Activated CD8-positive, alpha-beta T cell treated with anti-CD3 and anti-CD28 coated beads, Interleukin-2, amount 10 ng/mL, durations not matched to agents 7 days and 5 days (primary cell): ENCODE measurements at regions not wholly inside any gene's neighbourhood (a gene's known extent, or its start where the extent isn't known, plus 50 kb on each side); places are given as distances from the start of the nearest gene placed in this dataset.
"Not testable (repeated sequence)": the region's sequence is repeated elsewhere in the genome, so short reads cannot be mapped to it uniquely, and the experiment has no call there.

Experiments used
- ATAC-seq: fragments of 150-1000 bp; cut with Tn5 transposase; one replicate; pipeline ENCODE4 v1.10.0; 2021; ENCODE audit warnings: moderate library complexity
- CTCF ChIA-PET: fragments of 350-600 bp; sonication (Branson Sonifier 250); formaldehyde crosslinking; loops from one replicate; lab custom pipeline; 2021; ENCODE audit warnings: antibody characterized with exemption; lab: Charles Lee
- POLR2A ChIA-PET: fragments of 350-600 bp; sonication (Branson Sonifier 250); formaldehyde crosslinking; loops from one replicate; lab custom pipeline; 2021; ENCODE audit warnings: antibody characterized with exemption; lab: Charles Lee
- DNase-seq: peaks from one replicate; pipeline ENCODE4 v3.0.0-alpha.2; 2020
- H3K27ac Mint-ChIP-seq: one replicate; pipeline ENCODE4 v1.8.0; 2021; ENCODE audit warnings: mild to moderate bottlenecking, mixed read lengths
- H3K27me3 Mint-ChIP-seq: one replicate; pipeline ENCODE4 v1.8.0; 2021; ENCODE audit warnings: low read depth, mixed read lengths
- H3K36me3 Mint-ChIP-seq: one replicate; pipeline ENCODE4 v1.8.0; 2021; ENCODE audit warnings: low read depth, mixed read lengths
- H3K4me1 Mint-ChIP-seq: one replicate; pipeline ENCODE4 v1.8.0; 2021; ENCODE audit warnings: low read depth, mixed read lengths
- H3K4me3 Mint-ChIP-seq: one replicate; pipeline ENCODE4 v1.8.0; 2021; ENCODE audit warnings: mild to moderate bottlenecking, mixed read lengths
- H3K9me3 Mint-ChIP-seq: one replicate; pipeline ENCODE4 v1.8.0; 2022; ENCODE audit warnings: mixed read lengths; ENCODE audit not compliant: insufficient read depth

DNA sequence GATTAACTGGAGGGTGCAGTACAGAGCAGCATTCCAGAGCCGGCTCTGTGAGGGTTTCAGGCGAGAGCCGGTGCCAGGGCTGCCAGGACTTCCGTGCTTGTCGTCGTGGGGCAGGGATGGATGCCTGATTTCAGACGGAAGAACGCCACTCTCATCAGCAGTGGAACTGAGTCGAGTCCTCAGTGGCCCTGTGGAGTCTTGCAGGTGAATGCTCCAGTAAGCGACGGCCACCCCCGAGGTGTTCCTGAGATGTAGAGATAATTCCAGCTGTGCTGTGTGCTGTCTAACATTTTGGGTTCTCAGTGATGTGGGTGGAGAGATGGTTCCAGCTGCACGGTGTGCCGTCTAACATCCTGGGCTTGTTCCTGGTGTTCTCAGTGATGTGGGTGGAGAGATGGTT lies 103.1 kb upstream of the ALKAL2 start:
- Mint-ChIP-seq H3K9me3 (no peaks in the 10 kb centered on the region), H3K27me3 (peaks cover 4% of the 10 kb centered on the region), H3K4me3 (no peak overlapping the region), H3K4me1 (peaks cover 24% of the 10 kb centered on the region), H3K27ac (no peak overlapping the region), H3K36me3 (no peaks in the 10 kb centered on the region)
- DNase-seq (no peak), ATAC-seq (no peak)
- POLR2A ChIA-PET = no interaction called here
- CTCF ChIA-PET = no interaction called here

DNA sequence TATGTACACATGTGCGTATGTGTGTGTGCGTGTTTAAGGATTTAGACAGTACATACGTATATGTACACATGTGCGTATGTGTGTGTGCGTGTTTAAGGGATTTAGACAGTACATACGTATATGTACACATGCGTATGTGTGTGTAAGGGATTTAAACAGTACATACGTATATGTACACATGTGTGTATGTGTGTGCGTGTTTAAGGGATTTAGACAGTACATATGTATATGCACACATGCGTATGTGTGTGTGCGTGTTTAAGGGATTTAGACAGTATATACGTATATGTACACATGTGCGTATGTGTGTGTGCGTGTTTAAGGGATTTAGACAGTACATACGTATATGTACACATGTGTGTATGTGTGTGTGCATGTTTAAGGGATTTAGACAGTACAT lies 102.1 kb upstream of the ALKAL2 start:
- POLR2A ChIA-PET, H3K27ac Mint-ChIP-seq, ATAC-seq, H3K4me3 Mint-ChIP-seq, CTCF ChIA-PET, H3K27me3 Mint-ChIP-seq, DNase-seq, H3K9me3 Mint-ChIP-seq, H3K36me3 Mint-ChIP-seq: not testable (repeated sequence)
- H3K4me1 Mint-ChIP-seq = peaks cover 23% of the 10 kb centered on the region

DNA sequence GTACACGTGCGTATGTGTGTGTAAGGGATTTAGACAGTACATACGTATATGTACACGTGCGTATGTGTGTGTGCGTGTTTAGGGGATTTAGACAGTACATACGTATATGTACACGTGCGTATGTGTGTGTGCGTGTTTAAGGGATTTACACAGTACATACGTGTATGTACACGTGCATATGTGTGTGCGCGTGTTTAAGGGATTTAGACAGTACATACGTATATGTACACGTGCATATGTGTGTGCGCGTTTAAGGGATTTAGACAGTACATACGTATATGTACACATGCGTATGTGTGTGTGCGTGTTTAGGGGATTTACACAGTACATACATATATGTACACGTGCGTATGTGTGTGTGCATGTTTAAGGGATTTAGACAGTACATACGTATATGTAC lies 100.9 kb upstream of the ALKAL2 start:
- H3K4me3 Mint-ChIP-seq, H3K9me3 Mint-ChIP-seq, H3K27me3 Mint-ChIP-seq, POLR2A ChIA-PET, ATAC-seq, H3K27ac Mint-ChIP-seq, H3K36me3 Mint-ChIP-seq, CTCF ChIA-PET, DNase-seq: not testable (repeated sequence)
- H3K4me1 Mint-ChIP-seq = peaks cover 13% of the 10 kb centered on the region

DNA sequence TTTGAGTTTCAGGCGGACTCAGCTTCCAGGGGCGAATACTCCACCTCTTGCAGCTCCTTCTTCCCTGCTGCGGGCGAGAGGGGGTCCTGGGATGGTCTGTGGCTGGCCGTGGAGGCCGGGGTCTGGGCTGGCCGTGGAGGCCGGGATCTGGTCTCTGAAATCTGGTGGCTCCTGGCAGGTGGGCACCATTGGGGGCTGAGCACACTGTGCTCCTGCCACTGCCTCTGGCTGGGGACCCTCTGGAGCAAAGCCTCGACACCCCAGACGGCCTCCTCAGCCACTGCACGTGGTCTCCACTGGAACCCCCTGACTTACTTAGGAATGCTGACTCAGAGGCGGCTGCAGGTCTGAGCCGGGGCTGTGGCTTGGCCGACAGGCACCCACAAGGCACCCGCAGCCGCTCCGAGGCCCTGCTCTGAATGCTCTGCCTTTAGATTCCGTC lies 100.1 kb upstream of the ALKAL2 start:
- no peaks in the 10 kb centered on the region for H3K36me3 Mint-ChIP-seq
- no peak overlapping the region for H3K27ac Mint-ChIP-seq
- CTCF ChIA-PET = no interaction called here
- no peak overlapping the region for H3K4me3 Mint-ChIP-seq
- peaks cover 2% of the 10 kb centered on the region for H3K27me3 Mint-ChIP-seq
- POLR2A ChIA-PET = no interaction called here
- no peak for DNase-seq
- ATAC-seq = no peak
- H3K9me3 Mint-ChIP-seq = no peaks in the 10 kb centered on the region
- peaks cover 5% of the 10 kb centered on the region for H3K4me1 Mint-ChIP-seq

DNA sequence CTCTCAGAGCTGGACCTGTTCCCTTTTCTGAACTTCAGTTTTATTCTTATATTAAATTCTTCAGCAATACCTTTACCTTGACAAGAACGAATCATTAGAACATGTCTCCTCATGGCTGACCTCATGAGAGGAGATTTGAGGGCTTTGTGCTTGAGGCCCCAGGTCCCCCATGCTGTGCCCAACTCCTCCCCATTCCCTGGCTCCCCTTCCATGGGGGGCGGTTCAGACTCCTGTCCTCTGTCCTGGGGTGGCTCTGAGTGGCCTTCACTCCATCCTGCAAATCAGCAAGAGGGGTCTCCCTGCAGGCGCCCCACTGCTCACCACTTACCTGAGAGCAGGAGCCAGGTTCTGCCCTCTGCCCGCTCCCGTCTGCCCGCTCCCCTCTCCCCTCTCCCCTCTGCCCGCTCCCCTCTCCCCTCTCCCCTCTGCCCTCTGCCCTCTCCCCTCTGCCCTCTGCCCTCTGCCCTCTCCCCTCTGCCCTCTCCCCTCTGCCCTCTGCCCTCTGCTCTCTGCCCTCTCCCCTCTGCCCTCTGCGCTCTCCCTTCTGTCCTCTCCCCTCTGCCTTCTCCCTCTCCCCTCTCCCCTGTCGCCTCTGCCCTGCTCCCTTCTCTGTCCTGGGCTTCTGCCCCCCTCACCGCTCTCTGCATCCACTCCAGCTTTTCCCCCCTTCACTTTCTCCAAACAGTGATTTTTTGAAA lies 98.7 kb upstream of the ALKAL2 start:
- ATAC-seq (no peak), DNase-seq (no peak)
- no peaks in the 10 kb centered on the region for H3K36me3 Mint-ChIP-seq
- H3K4me1 Mint-ChIP-seq = no peaks in the 10 kb centered on the region
- CTCF ChIA-PET = no interaction called here
- H3K27me3 Mint-ChIP-seq = peaks cover 2% of the 10 kb centered on the region
- no peak overlapping the region for H3K27ac Mint-ChIP-seq
- no peak overlapping the region for H3K4me3 Mint-ChIP-seq
- POLR2A ChIA-PET = no interaction called here
- no peaks in the 10 kb centered on the region for H3K9me3 Mint-ChIP-seq

DNA sequence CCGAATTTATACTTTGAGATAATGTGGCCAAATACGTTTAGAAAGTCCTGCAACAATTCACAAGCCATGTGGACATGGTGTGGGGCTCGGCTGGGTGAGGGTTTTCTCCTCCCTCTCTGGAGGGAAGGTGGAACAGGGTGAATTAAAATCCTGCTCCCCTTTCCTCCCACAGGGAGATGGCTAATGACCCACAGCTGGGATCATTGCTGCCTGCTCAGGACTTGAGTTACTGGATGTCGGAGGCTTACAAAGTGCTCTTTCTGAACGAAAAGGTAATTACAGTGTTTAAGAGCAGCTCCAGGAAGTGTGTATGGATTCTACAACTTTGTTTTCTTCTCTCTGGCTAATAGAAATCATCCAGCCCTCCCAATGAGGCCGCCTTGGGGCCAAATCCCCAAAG lies 97.9 kb upstream of the ALKAL2 start:
- H3K36me3 Mint-ChIP-seq = no peaks in the 10 kb centered on the region
- ATAC-seq (no peak), DNase-seq (no peak)
- H3K9me3 Mint-ChIP-seq = no peaks in the 10 kb centered on the region
- ChIA-PET CTCF (no interaction called here), POLR2A (no interaction called here)
- H3K27ac Mint-ChIP-seq = no peak overlapping the region
- peaks cover 2% of the 10 kb centered on the region for H3K27me3 Mint-ChIP-seq
- no peaks in the 10 kb centered on the region for H3K4me1 Mint-ChIP-seq
- H3K4me3 Mint-ChIP-seq = no peak overlapping the region

DNA sequence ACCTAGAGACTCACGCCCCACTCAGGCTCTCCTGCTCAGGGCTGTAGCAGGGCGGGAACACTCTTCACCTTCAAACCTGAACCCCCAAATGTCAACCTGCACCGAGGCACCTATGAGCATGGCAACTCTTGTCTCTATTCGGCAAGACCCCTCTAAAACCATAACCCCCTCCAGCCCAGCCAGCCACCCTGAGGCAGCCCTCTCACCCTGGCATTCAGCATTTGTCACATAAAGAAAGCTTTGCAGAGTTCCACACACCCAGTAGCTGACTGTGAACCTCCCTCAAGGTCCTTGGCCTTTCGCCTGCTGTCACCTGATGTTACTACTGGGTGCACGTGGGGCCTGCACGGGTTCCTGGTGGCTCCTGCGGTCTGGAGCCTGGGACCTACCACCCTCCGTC lies 97.2 kb upstream of the ALKAL2 start:
- no peak overlapping the region for H3K27ac Mint-ChIP-seq
- no peak for DNase-seq
- H3K27me3 Mint-ChIP-seq = peaks cover 2% of the 10 kb centered on the region
- ChIA-PET CTCF (no interaction called here), POLR2A (no interaction called here)
- no peak overlapping the region for H3K4me3 Mint-ChIP-seq
- H3K36me3 Mint-ChIP-seq = no peaks in the 10 kb centered on the region
- no peaks in the 10 kb centered on the region for H3K4me1 Mint-ChIP-seq
- H3K9me3 Mint-ChIP-seq = no peaks in the 10 kb centered on the region
- ATAC-seq = no peak

DNA sequence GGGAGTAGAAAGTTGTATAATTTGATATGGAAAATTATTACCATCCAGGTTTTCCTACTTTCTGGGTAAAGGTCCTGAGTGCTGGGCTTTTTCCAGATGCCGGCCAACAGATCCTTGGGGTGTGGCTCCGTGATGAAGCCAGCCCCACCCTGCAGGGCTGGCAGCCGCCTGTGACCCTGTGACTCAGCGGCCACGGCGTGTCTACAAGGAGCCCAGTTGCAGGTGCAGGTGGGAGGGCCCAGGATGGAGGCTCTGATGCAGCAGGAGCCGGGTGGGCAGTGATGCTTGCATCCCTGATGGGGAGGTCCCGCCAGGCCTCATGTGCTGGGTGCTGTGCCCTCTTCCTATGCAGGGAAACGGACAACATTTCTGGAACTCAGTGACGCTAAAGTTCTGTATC lies 96.0 kb upstream of the ALKAL2 start:
- H3K27ac Mint-ChIP-seq = no peak overlapping the region
- POLR2A ChIA-PET = interaction anchor here (0.6 kb wide), 1 partner anchor 1524 kb away, joined by 3 read pairs; no protein-coding TSS in a partner anchor
- ATAC-seq = no peak

DNA sequence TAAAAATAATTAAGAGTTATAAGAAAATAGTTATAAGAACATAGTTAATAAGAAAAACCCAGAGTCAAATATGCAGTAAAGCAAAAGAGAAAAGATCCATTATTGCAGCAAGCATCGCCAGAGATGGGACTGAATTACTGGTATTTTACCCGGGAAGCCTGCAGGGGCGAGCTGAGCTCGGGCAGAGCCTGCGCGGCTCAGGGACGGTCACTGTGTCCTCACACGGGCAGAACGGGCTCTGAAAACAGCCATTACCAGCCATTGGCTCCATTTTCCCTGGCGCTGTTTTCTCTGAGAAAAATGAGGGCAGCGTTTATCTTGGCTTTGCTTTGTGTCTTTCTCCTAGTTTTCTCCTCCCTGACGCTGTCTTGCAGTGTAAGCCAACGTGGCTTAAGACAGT lies 95.3 kb upstream of the ALKAL2 start:
- no peak overlapping the region for H3K4me3 Mint-ChIP-seq
- no peaks in the 10 kb centered on the region for H3K36me3 Mint-ChIP-seq
- peaks cover 9% of the 10 kb centered on the region for H3K27me3 Mint-ChIP-seq
- CTCF ChIA-PET = no interaction called here
- ATAC-seq (no peak), DNase-seq (no peak)
- H3K27ac Mint-ChIP-seq = no peak overlapping the region
- no peaks in the 10 kb centered on the region for H3K4me1 Mint-ChIP-seq
- H3K9me3 Mint-ChIP-seq = no peaks in the 10 kb centered on the region
- POLR2A ChIA-PET = interaction anchor here (0.6 kb wide), 1 partner anchor 138 kb away, joined by 3 read pairs; no protein-coding TSS in a partner anchor

More for the DNA sequence above, 96.0 kb upstream of the ALKAL2 start:
- Mint-ChIP-seq H3K9me3 (no peaks in the 10 kb centered on the region), H3K4me3 (no peak overlapping the region), H3K36me3 (no peaks in the 10 kb centered on the region), H3K27me3 (peaks cover 7% of the 10 kb centered on the region), H3K4me1 (no peaks in the 10 kb centered on the region)
- CTCF ChIA-PET = no interaction called here
- DNase-seq = no peak

DNA sequence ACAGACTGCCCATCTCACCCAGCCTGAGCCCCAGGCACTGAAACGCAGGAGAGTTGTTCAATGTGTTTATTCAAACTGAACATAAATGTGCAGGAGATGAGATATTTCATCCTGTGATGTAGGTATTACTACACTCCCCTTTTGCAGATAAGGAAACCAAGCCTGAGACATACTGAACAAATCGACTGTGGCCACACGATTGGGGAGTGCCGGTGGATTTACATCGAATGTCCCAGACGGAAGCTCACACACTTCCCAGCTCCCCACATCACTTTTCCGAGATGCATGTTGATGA lies 94.8 kb upstream of the ALKAL2 start:
- Mint-ChIP-seq H3K36me3 (no peaks in the 10 kb centered on the region), H3K27ac (no peak overlapping the region), H3K4me3 (no peak overlapping the region), H3K4me1 (no peaks in the 10 kb centered on the region), H3K27me3 (peaks cover 11% of the 10 kb centered on the region), H3K9me3 (peaks cover under 1% of the 10 kb centered on the region)
- ChIA-PET POLR2A (interaction anchor here (0.6 kb wide), 1 partner anchor 137 kb away, joined by 3 read pairs; no protein-coding TSS in a partner anchor), CTCF (no interaction called here)
- DNase-seq (no peak), ATAC-seq (no peak)

DNA sequence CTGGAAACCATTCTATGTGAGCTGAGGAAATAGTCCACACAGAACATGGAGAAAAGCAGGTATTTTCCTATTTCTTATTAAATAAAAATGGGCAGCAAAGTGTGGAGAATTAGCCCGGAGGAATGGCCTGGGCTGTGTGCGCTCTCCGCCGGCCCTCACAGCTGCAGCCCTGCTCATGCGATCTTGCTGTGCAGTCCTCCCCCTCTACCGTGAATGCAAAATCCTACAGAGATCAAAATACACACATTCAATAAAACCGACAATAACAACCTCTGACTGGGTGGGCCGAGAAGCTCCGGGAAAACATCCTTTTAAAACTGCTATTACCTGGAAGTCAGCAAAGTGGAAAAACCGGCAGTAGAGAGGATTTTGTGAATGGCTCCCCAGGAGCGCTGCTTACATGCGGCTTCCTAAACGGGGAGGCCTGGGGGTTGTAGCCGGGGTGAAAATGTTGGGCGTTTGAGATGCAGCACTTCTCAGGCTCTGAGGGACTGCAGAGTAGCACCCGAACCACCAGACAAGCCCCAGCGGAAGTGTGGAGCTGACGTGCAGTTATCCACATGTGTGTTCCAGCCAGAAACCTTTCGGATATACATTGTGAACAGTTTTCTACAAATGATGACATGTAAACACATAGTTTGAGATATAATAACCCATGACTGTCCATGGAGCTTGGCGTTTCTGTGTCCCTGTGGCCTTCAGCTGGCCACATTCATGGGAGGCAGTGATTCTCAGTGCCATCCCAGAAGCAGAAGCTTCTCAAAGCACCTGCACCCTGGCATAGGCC lies 94.2 kb upstream of the ALKAL2 start:
- ChIA-PET POLR2A (no interaction called here), CTCF (no interaction called here)
- Mint-ChIP-seq H3K27me3 (peaks cover 13% of the 10 kb centered on the region), H3K9me3 (peaks cover 6% of the 10 kb centered on the region), H3K36me3 (no peaks in the 10 kb centered on the region), H3K27ac (no peak overlapping the region), H3K4me3 (no peak overlapping the region), H3K4me1 (no peaks in the 10 kb centered on the region)
- DNase-seq (no peak), ATAC-seq (no peak)

DNA sequence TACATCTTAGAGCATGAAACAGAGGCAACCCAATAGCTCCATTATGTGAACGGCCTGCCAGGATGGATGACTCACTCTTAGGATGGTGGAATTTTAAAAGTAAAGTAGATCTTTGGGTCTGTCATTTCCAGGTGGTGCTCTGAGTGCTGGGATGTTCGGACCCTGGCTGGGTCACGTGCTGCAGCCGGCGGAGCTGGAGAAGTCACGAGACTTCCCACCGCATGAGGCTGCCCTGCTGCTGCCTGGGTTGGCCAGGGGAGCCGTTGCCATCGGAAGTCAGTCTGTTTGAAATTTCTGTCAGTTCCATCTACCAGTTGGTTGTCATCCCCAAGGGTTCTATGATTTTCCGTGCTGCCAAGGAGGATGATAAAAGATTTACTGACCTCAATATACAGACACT lies 93.3 kb upstream of the ALKAL2 start:
- peaks cover 6% of the 10 kb centered on the region for H3K9me3 Mint-ChIP-seq
- no peak overlapping the region for H3K4me3 Mint-ChIP-seq
- DNase-seq (no peak), ATAC-seq (no peak)
- H3K4me1 Mint-ChIP-seq = no peaks in the 10 kb centered on the region
- POLR2A ChIA-PET = no interaction called here
- peaks cover 11% of the 10 kb centered on the region for H3K27me3 Mint-ChIP-seq
- CTCF ChIA-PET = no interaction called here
- H3K36me3 Mint-ChIP-seq = no peaks in the 10 kb centered on the region
- H3K27ac Mint-ChIP-seq = no peak overlapping the region
